GM12874 (cell line): ENCODE measurements at regions not wholly inside any gene's neighbourhood (a gene's known extent, or its start where the extent isn't known, plus 50 kb on each side); places are given as distances from the start of the nearest gene placed in this dataset.

Experiments used
- CTCF ChIP-seq: IDR thresholded peaks from 2 replicates; pipeline ENCODE4 v1.5.1; 2011; ENCODE audit warnings: low read depth, mild to moderate bottlenecking, control low read depth, low read length, moderate library complexity; ENCODE audit not compliant: insufficient read depth

DNA sequence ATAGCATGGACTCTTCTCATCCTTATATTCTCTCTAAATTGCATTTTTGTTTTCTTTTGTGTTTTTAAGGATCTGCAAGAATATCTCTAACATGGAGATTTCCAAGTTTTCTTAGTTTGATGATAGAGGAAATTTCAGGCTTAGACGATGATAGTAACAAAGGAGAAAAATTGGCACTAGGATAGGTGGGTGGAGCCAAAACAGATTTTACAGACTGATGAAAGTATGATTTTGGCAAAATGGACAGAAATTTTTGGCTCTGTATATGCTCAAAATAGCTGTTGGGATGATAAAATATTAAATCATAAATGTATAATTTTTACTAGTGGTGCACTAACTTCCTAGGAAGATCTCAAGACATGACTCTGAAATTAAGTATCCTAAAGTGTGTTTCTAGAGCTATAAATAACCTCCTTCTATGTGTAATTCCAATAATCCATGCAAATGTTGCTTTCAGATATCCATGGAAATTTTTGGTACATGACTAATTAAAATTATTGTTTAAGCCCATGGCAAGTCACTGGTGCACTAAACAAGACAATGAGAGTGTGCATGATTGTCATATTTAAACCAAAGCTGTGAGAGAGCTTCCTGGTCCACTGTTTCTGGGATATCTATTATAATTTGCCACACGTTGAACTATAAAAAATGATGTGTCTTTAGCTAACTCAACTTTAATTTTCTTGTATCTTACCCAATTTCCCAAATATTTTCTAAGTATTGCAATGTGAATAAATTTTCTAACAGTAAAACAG is 55.8 kb upstream of the NBEA start:
- TF ChIP-seq CTCF: no peak

DNA sequence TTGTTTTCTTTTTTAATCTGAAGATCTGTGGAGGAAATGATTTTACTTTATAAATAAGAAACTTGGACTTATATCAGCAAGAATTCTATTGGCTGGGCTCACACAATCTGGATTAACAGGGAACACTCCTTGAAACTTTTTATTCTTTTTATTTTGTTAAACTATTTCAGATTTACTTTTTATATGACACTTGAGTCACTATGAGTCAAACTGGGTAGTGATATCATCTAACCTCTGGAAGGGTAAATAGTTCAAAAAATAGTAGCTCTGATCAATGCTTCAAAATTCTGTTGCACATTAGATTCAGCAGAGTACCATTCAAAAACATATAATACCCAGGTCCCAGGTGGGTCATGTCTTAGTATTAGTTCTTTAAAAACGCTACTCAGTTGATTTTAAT is 55.1 kb upstream of the NBEA start:
- TF ChIP-seq CTCF: no peak
